HG02642 (cell line): ENCODE measurements at regions not wholly inside any gene's neighbourhood (a gene's known extent, or its start where the extent isn't known, plus 50 kb on each side); places are given as distances from the start of the nearest gene placed in this dataset.

Experiments used
- ATAC-seq: cut with Tn5 transposase; IDR thresholded peaks from one replicate; pipeline ENCODE4 v1.9.1; 2021; ENCODE audit warnings: mild to moderate bottlenecking; ENCODE audit not compliant: unreplicated experiment, poor library complexity

GRCh38 chr20:18957328-18957727 is 143.7 kb downstream of the SCP2D1 start:
- ATAC-seq, result no peak

- no peak for ATAC-seq
These were observed 157.5 kb downstream of the SCP2D1 start for GRCh38 chr20:18971121-18971520.

- no peak for ATAC-seq
These were observed 158.0 kb downstream of the SCP2D1 start for GRCh38 chr20:18971574-18971973.

DNA sequence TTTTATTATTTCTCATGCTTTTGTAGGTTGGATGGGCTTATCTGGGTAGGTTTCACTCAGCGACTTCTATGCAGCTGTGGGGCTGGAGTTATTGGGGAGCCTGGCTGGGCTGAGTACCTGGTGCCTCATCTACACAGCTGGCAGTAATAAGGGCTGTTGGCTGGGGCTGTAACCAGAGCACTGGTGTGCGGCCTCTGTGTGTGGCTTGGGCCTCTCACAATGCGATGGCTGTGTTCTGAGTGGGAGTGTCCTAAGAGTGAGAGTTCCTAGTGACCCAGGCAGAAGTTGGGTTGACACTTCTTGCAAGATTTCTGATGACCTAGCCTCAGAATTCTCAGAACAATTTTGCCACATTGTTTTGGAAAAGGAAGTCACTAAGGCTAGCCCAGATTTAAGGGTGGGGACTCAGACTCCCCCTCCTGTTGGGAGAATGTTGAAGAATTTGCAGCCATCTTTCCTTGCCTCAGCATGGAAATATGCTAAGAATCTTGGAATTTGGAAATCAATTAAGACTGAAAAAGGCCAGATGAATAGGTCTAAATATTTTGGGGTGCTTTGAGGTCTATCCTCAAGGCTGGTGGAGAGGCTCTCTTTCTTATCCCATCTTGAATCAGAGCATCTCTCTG is 158.8 kb downstream of the SCP2D1 start:
- no peak for ATAC-seq

DNA sequence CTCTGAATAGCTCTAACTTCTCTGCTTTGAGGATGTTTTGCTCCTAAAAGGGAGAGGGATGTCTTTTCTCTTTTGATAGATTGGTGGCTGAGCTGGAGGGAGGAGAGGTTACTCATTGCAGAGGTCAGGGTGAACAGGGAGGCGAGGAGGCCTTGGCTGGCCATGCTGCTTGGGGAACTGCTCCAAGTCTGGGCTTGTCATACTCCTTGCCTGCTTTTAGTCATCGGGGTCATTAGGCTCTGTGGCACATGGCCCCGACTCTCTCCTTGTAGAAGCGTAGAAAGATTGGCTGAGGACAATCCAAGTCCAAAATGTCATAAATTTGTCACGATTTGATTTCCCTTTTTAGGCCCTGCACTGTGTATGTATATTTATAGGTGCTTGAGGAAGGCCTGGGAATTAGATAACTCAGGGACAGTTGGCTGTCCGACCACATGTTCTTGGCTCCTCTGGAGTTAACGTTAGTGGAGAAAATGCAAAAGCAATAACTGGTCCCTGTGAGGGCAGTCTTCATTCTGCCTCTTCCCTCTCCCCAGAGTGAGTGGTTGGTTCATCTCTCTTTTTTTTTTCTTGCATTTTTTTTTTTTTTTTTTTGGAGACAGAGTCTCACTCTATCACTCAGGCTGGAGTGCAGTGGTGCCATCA is 160.1 kb downstream of the SCP2D1 start:
- no peak for ATAC-seq

GRCh38 chr20:18974660-18975059 is 161.1 kb downstream of the SCP2D1 start:
- ATAC-seq, result no peak

DNA sequence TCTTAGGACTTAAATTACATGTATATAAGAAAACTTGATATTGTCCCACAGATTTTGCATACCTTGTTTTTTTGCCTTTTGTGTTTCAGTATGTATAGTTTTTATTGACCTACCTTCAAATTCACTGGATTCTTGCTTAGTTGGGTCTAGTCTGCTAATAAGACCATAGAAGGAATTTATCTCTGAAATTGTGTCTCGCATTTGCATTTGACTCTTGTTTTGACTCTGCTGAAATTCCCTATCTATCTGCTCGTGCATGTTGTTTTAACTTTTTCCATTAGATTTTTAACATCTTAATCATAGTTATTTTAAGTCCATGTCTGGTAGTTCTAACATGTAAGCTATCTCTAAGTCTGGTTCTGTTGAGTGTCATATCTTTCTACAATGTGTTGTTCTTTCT is 163.9 kb downstream of the SCP2D1 start:
- ATAC-seq, result no peak

DNA sequence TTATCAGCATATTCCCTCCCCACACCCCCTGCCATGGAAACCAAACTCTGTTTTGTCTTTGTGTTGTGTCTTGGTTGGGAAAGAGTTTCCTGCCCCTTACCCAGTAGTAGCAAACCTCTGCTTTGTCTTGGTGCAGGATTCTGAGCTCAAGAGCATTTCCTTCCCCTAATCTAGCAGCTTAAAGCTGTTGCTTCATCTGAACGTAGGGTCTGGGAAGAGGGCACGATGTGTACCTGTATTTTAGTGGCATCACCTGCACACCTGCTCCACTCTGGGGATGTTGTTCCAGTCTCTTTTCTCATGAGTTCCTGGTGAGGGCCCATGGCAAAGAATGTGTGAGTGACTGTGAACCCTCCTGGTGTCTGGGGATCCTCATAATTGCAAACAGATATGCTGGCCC is 164.7 kb downstream of the SCP2D1 start:
- ATAC-seq, result no peak

- no peak for ATAC-seq
These were observed 165.5 kb downstream of the SCP2D1 start for GRCh38 chr20:18979132-18979531.

DNA sequence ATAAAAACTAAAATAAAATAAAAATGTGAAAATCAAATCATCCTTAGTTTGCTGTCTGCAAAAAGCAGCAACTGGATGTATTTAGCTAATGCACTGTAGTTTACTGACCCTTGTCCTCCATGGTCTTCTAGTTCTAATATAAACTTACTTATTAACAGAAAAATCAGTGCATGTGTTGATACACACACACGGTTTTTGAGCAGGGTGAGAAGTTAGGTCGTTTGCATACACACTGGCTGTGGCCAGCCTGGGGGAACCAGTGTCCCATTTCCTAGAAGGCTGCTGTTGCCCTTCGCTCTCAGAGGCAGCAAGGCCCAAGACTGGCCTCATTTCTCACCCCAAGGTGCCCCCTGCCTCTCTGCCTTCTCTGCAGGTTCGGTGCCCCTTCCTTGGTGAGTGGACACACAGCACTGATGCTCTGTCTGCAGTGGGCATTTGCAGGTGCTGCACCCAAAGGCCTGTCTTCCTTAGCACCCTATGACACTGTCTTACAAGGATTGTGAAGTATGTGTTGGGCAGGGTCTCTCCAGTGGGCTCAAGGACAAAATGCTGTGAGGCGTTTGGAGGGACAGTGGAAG is 168.5 kb downstream of the SCP2D1 start:
- ATAC-seq, result no peak

DNA sequence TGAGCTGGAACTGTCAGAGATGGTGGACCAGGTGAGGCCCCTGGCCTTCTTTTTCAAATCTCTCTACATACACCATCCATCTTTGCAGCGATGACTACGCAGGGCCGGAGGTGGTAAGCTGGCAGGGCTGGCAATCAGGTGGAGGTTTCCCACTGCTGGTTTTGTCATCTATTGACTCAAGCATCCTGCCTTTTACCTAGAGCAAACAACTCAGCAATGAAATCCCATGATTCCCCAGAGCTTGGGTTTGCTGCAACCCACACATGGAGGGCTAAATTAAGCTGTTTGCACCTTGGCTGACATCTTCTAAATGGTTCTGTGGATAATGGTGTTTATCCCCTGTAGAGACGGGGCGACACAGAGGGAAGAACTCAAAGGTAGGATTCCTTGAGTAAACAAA is 170.2 kb downstream of the SCP2D1 start:
- no peak for ATAC-seq

GRCh38 chr20:18984238-18985200 is 170.9 kb downstream of the SCP2D1 start:
- no peak for ATAC-seq

DNA sequence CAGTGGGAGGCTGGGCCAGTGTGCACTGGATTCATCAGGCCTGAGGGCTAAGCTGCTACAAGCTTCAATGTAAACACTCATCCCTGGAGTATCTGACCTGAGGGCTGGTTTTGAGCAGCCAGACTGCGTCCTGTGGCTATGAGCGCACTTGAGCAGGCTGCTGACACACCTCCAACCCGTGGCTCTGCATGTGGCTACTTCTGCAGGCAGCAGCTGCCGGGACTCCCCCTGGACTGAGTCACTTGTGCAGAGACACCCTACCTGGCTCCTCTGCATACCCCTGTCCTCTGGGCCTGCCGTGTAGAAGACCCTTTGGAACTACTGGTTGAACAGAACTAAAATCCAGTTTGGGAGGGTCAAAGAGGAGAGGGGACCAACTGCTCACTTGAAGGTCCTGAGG is 172.0 kb downstream of the SCP2D1 start:
- no peak for ATAC-seq

GRCh38 chr20:18986146-18986830 is 172.7 kb downstream of the SCP2D1 start:
- ATAC-seq, result no peak

DNA sequence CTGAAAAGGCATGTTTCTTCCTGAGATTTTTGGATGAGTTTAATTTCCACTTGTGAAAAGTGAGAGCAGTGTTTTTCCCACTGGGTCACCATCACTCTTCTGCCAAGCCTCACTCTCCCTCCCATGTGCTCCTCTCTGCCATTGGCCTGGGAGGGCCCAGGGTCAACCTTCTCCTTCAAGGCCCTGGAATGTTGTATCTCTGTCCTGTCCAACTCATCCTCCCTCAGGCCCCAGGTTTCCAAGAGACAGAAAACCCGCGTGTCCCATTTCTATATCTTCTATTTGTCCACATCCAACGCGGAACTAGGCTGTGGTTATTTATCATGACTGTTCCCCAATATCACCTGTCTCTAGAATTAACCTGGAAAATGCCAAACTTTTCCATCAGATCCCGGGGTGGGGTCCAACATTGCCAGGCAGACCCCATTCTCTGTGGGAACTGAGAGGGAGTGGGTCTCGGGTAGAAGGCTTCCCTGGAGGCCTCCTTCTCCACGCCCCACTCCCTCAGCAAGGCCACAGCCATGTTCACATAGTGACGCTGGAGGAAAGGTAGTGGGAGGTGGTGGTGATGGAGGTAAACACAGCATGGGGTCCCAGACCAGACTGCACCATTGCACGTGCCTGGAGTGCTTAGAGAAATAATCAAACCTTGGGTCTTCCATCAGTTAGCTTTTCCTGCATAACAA is 173.5 kb downstream of the SCP2D1 start:
- ATAC-seq, result no peak

GRCh38 chr20:18987781-18988360 is 174.3 kb downstream of the SCP2D1 start:
- no peak for ATAC-seq

DNA sequence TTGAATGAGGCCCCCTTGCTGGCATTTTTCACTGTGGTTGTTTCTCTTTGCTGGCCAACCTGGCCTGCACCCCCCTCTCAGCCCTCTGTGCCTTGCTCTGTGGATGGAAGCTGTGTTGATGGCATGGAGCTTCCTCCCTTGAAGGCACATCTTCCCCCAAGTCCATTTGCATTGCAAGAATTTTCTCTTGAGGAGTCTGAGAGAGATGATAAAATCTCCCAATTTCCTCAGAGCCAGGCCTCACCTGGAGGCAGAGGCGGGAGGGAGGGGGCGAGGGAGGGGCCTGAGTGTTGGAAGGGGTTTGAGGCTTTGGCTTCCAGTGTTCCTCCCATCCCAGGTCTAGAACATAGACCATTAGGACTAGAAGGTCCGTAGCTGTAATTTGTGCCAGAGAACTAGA is 175.1 kb downstream of the SCP2D1 start:
- ATAC-seq, result no peak

- ATAC-seq, result no peak
These were observed 176.3 kb downstream of the SCP2D1 start for GRCh38 chr20:18989736-18990474.

DNA sequence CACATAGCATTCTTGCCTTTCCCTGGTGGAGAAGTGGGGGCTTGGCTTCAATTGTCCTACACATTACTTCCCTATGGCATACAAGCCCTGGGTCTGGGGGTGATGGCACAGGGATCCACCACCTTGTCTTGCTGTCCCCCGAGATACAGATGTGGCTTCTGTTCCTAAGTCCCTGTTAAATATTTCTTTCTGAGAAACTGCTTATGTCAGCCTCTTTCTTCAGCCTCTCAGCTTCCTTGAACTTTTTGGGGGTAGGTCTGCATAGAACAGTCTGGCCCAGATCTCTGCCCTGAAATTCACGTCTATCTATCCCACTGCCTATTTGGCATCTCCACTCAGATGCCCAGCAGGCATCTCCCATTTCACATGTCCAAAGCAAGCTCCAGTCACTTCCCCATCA is 177.4 kb downstream of the SCP2D1 start:
- no peak for ATAC-seq
